HEK293 (cell line): ENCODE measurements at regions not wholly inside any gene's neighbourhood (a gene's known extent, or its start where the extent isn't known, plus 50 kb on each side); places are given as distances from the start of the nearest gene placed in this dataset.

Experiments used
- MYNN ChIP-seq: fragments of 450-650 bp; formaldehyde crosslinking; IDR thresholded peaks from 2 replicates; pipeline ENCODE4 v1.5.1; 2016; ENCODE audit warnings: missing biosample characterization, missing genetic modification characterization, borderline replicate concordance
- MZF1 ChIP-seq: fragments of 450-650 bp; formaldehyde crosslinking; IDR thresholded peaks from 2 replicates; pipeline ENCODE4 v1.5.1; 2017; ENCODE audit warnings: missing biosample characterization, missing genetic modification characterization, borderline replicate concordance
- PATZ1 ChIP-seq: fragments of 450-650 bp; formaldehyde crosslinking; IDR thresholded peaks from 2 replicates; pipeline ENCODE4 v1.5.1; 2016; ENCODE audit warnings: missing biosample characterization, missing genetic modification characterization
- YY1 ChIP-seq: fragments of 450-650 bp; formaldehyde crosslinking; IDR thresholded peaks from 2 replicates; pipeline ENCODE4 v1.5.1; 2018; ENCODE audit warnings: missing biosample characterization, missing genetic modification characterization
- ZEB2 ChIP-seq: fragments of 450-650 bp; formaldehyde crosslinking; IDR thresholded peaks from 2 replicates; pipeline ENCODE4 v1.5.1; 2016; ENCODE audit warnings: missing biosample characterization, missing genetic modification characterization
- ZNF530 ChIP-seq: fragments of 450-650 bp; formaldehyde crosslinking; IDR thresholded peaks from 2 replicates; pipeline ENCODE4 v1.5.1; 2016; ENCODE audit warnings: low read depth, missing biosample characterization, missing genetic modification characterization
- TF ChIP-seq, protein P1 (sequence below): fragments of 450-650 bp; formaldehyde crosslinking; IDR thresholded peaks from 2 replicates; pipeline ENCODE4 v1.5.1; 2016; ENCODE audit warnings: missing biosample characterization, missing genetic modification characterization
- TF ChIP-seq, protein P2 (sequence below): fragments of 450-650 bp; formaldehyde crosslinking; IDR thresholded peaks from 2 replicates; pipeline ENCODE4 v1.5.1; 2016; ENCODE audit warnings: missing biosample characterization, missing genetic modification characterization

GRCh38 chr6:25062070-25062811, 126.5 kb upstream of the RIPOR2 start:
- no peak for TF ChIP-seq YY1 (tag by site-specific recombination)
- TF ChIP-seq PATZ1 (tag by site-specific recombination), result no peak
- TF ChIP-seq ZNF530 (tag by site-specific recombination), result no peak
- no peak for TF ChIP-seq MZF1 (tag by site-specific recombination)
- no peak for TF ChIP-seq MYNN (tag by site-specific recombination)
- TF ChIP-seq, protein P1, sequence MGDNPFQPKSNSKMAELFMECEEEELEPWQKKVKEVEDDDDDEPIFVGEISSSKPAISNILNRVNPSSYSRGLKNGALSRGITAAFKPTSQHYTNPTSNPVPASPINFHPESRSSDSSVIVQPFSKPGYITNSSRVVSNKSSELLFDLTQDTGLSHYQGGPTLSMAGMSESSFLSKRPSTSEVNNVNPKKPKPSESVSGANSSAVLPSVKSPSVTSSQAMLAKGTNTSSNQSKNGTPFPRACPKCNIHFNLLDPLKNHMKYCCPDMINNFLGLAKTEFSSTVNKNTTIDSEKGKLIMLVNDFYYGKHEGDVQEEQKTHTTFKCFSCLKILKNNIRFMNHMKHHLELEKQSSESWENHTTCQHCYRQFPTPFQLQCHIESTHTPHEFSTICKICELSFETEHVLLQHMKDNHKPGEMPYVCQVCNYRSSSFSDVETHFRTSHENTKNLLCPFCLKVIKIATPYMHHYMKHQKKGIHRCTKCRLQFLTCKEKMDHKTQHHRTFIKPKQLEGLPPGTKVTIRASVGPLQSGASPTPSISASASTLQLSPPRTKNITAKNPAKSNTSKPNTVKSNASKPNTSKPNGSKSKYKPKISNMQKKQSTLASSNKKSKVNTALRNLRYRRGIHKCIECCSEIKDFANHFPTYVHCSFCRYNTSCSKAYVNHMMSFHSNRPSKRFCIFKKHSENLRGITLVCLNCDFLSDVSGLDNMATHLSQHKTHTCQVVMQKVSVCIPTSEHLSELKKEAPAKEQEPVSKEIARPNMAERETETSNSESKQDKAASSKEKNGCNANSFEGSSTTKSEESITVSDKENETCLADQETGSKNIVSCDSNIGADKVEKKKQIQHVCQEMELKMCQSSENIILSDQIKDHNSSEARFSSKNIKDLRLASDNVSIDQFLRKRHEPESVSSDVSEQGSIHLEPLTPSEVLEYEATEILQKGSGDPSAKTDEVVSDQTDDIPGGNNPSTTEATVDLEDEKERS (tag by site-specific recombination), result no peak
- no peak for TF ChIP-seq ZEB2
- TF ChIP-seq, protein P2, sequence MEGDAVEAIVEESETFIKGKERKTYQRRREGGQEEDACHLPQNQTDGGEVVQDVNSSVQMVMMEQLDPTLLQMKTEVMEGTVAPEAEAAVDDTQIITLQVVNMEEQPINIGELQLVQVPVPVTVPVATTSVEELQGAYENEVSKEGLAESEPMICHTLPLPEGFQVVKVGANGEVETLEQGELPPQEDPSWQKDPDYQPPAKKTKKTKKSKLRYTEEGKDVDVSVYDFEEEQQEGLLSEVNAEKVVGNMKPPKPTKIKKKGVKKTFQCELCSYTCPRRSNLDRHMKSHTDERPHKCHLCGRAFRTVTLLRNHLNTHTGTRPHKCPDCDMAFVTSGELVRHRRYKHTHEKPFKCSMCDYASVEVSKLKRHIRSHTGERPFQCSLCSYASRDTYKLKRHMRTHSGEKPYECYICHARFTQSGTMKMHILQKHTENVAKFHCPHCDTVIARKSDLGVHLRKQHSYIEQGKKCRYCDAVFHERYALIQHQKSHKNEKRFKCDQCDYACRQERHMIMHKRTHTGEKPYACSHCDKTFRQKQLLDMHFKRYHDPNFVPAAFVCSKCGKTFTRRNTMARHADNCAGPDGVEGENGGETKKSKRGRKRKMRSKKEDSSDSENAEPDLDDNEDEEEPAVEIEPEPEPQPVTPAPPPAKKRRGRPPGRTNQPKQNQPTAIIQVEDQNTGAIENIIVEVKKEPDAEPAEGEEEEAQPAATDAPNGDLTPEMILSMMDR (tag by site-specific recombination), result no peak
